GM21529 (cell line): ENCODE measurements at regions not wholly inside any gene's neighbourhood (a gene's known extent, or its start where the extent isn't known, plus 50 kb on each side); places are given as distances from the start of the nearest gene placed in this dataset.
A peak's percentile ranks its signal among the peaks of the same experiment; 100 is the strongest.
"Not testable (repeated sequence)": the region's sequence is repeated elsewhere in the genome, so short reads cannot be mapped to it uniquely, and the experiment has no call there.

Experiments
- ATAC-seq: cut with Tn5 transposase; IDR thresholded peaks from one replicate; pipeline ENCODE4 v1.9.1; 2021; ENCODE audit not compliant: unreplicated experiment

GRCh38 chr14:101634202-101634849 is 73.0 kb downstream of the DIO3 start:
- no peak for ATAC-seq

- ATAC-seq, result no peak
Measured at GRCh38 chr14:101634850-101635748, 73.8 kb downstream of the DIO3 start.

- peak; percentile 78 for ATAC-seq
Measured at GRCh38 chr14:101635749-101636560, 74.7 kb downstream of the DIO3 start.

- ATAC-seq, result no peak
Measured at GRCh38 chr14:101639241-101639833, 78.0 kb downstream of the DIO3 start.

GRCh38 chr14:101643651-101644050 is 82.4 kb downstream of the DIO3 start:
- ATAC-seq, result no peak

- no peak for ATAC-seq
Measured at GRCh38 chr14:101654051-101654450, 92.8 kb downstream of the DIO3 start.

- no peak for ATAC-seq
Measured at GRCh38 chr14:101657372-101657771, 96.1 kb downstream of the DIO3 start.

- no peak for ATAC-seq
Measured at GRCh38 chr14:101665478-101666078, 95.9 kb upstream of the PPP2R5C start.

GRCh38 chr14:101666264-101666663 is 95.2 kb upstream of the PPP2R5C start:
- no peak for ATAC-seq

GRCh38 chr14:101669629-101670028 is 91.9 kb upstream of the PPP2R5C start:
- no peak for ATAC-seq

GRCh38 chr14:101673873-101674272 is 87.6 kb upstream of the PPP2R5C start:
- no peak for ATAC-seq

GRCh38 chr14:101675835-101676234 is 85.7 kb upstream of the PPP2R5C start:
- ATAC-seq, result not testable (repeated sequence)

GRCh38 chr14:101677912-101678327 is 83.6 kb upstream of the PPP2R5C start:
- ATAC-seq, result not testable (repeated sequence)

GRCh38 chr14:101681795-101682194 is 79.7 kb upstream of the PPP2R5C start:
- no peak for ATAC-seq

- ATAC-seq, result no peak
Measured at GRCh38 chr14:101683365-101683764, 78.1 kb upstream of the PPP2R5C start.

GRCh38 chr14:101687756-101688546 is 73.6 kb upstream of the PPP2R5C start:
- ATAC-seq, result no peak

- no peak for ATAC-seq
Measured at GRCh38 chr14:101689039-101689501, 72.4 kb upstream of the PPP2R5C start.

GRCh38 chr14:101689966-101690365 is 71.5 kb upstream of the PPP2R5C start:
- ATAC-seq, result not testable (repeated sequence)

- no peak for ATAC-seq
Measured at GRCh38 chr14:101695659-101696058, 65.8 kb upstream of the PPP2R5C start.

- no peak for ATAC-seq
Measured at GRCh38 chr14:101704140-101704539, 57.4 kb upstream of the PPP2R5C start.
